ENCODE measurements at regions not wholly inside any gene's neighbourhood (a gene's known extent, or its start where the extent isn't known, plus 50 kb on each side); places are given as distances from the start of the nearest gene placed in this dataset.

DNA sequence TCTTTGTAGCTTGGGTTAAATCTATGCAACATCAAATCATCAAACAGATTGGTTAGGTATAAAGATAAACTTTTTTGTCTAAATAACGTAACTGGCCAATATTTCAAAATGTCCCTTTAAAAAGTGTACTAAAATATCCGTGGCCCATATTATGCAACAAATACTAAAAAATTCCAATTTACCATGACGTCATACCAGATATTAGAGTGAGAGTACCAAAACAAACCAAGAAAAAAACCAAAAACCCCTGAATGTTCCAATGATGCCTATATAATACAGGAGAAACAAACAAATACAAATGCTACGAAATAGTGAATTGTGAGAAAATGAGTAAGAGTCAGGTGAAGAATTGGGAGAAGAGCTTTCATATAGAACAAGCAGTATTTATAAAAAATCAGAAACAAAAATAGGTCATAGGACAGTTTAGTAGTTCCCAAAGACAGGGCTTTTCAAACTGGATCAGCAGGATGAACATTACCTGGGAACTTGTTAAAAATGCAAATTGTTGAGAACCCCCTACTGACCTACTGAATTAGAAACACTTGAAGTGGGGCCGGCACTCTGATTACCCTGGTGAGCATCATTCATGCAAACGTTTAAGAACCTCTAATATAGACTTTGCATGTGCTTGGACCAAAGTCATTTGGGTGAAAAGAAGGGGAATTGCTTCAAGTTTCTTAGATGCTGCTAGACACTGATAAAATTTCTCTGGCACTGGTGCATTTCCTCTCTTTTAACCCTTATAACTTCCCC, 753.7 kb downstream of the DSC3 start:
- no peak for DNase-seq

DNA sequence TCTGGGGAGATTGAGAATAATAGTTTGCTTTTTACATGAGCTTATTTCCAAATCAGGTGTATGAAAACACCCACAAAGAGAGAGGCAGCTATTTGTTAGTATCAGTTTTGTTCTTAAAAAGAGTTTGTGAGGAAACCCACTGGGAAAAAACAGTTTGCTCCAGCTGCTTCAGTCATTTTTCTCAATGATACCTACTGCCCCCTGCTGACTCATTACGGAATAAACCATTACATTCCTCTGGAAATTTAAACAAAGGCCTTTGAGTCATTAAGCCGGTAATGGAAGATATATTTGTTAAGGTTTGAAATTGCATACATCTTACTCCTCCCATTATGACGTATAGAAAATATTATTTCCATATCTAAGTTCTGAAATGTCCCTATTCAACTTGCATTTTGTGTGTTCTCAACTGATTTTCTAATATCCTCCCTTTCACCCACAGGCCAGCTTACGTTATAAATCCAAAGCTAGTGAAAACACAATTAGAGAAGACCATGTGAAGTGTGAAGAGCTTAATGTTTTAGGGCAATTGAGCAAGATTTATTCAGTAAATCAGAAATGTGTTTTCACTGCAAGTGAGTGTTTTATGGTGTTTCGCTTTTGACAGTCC, 761.6 kb downstream of the DSC3 start:
- peak in 1 of 2 experiments; percentile 32 for DNase-seq

GRCh38 chr18:30280186-30280585, 762.4 kb downstream of the DSC3 start:
- DNase-seq: no peak

- no peak for DNase-seq
Measured at GRCh38 chr18:30277676-30278075, 764.9 kb downstream of the DSC3 start.

- DNase-seq: peak in 1 of 2 experiments; percentile 1
Measured at GRCh38 chr18:30271716-30272115, 770.8 kb downstream of the DSC3 start.

GRCh38 chr18:30265190-30265589, 777.4 kb downstream of the DSC3 start:
- DNase-seq: no peak

DNA sequence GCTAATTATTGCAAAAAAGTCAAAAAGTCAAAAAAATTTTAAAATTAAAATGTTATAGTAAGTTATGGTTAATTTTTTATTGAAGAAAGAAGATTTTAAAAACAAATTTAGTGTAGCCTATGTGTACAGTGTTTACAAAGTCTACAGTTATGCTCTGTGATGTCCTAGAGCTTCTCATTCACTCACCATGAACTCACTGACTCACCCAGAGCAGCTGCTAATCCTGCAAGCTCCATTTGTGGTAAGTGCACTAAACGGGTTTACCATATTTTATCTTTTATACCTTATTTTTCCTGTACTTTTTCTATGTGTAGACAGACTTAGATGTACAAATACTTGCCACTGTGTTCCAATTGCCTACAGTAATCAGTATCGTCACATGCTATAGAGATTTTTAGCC, 788.2 kb downstream of the DSC3 start:
- no peak for DNase-seq

DNA sequence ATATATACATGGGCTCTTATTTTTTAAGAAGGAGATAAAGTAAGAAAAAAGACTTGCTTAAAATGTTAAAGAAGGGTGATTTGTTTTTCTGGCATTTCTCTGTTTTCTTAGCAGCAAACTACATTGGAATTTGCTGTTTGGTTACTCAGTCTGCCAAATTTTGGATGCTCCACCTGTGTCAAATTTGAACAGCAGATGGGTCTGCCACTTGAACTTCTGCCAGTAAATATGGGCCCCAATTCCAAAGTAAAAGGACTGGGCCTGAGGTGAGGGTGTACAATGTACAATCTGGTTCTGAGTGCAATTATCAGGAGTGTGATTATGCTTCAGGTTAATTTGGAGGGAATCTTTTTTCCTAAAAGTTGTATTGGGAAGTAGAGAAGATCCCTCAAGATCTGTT, 794.5 kb downstream of the DSC3 start:
- DNase-seq: no peak

DNA sequence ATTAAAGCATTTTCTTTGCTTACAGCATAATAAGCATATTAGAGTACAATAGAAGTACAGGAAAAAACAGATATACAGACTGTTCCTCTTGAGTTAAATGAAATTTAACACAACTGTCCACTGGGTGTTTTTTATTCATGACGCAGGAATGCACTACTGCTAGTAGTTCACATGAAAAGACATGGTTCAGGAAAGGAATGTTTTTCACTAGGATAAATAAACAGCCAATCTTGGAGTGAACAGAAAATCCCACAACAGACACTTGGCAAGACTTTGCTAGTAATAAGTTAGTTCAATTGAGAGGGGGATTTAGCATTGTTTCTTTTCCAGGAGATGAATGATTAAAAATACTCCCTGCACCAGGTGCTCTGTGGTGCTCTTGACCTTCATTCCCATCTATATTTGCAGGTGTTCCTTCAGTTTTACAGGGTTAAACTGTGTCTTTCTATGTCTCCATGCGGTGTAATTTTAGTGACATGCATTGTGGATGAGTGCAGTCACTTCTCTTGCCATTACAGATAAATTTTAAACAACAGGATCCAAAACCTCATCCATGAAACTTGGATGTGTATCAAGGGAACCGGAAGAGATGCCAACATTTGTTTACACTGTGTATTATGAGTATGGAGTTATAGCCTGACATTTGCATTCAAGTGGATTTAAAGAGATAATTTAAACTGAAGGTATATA, 796.6 kb downstream of the DSC3 start:
- no peak for DNase-seq

DNA sequence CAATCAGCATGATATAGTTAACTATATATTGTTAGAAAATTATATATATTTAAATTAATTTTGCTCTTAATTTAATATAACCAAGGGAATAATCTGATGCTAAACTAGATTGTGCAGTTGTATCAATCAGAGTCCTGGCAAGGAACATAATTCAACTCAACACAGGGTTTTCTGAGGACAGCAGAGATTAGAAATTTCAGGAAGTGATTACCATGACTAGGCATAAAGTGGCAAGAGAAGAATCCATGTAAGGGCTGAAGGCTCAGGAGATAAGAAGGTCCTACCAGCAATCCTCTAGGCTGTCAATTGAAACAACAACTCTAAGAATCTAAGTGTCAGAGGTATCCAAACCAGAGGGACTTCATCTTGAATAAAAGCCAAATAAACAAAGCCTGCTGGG, 807.8 kb downstream of the DSC3 start:
- no peak for DNase-seq

DNA sequence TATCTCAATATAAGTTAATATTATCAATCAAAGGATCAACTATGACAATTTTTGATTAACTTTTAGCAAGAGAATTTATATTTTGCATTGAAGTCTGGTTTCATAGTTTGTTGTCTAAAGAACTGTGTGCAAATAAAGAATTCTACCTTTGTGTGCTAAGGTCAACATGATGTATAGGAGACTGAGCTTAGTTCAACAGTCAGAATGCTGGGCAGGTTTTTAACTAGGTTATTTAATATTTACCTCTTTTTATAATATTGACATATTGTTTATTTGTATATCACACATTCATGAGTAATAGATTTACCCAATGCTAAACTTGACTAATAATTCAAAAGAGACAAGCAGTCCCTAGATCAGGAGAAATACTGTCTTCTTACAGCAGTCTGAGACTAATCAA, 831.4 kb downstream of the DSC3 start:
- no peak for DNase-seq

DNA sequence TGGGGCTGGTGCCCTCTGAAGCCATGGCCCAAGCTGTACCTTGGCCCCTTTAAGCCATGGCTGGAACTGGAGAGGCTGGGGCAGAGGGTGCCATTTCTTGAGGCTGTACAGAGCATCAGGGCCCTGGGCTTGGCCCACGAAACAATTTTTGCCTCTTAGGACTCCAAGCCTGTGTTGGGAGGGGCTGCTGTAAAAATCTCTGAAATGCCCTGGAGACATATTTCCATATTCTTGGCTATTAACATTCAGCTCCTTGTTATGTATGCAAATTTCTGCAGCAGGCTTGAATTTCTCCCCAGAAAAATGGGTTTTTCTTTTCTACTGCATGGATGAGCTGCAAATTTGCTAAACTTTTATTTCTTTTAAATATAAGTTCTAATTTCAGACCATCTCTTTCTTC, 834.0 kb downstream of the DSC3 start:
- no peak for DNase-seq

DNA sequence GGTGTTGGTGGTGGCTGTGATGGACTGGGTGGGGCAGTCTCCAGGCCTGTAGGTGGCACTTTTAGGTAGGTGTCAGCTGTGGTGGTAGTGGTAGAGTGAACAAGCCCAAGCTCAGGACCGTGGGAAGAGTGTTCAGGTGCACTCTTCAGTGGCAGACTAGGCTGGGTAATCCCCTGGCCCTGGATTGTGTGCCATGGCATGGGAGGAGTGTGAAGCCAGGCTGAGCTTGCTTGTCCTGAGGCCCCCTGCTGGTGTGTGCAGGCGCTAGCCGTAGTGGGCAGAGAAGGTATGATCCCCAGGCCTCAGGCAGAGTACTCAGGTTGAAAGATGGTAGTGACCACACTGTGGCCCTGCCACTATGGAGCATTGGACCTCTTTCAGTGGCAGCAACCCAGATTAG, 850.3 kb downstream of the DSC3 start:
- DNase-seq: no peak

DNA sequence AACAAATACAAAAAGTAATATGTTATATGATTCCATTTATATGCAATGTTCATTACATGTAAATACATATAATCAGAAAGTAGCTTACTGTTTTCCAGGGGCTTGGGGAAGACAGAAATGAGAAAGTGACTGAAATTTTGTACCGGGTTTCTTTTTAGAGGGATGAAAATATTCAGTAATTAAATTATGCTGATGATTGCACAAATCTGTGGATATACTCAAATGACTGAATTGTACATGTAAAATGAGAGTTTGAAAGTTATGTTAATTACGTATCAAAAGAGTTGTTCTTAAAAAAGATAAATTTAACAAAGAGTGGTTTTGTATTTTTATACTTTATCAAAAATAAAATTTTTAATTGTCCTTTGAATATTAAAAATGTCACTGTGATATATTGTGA, 856.3 kb downstream of the DSC3 start:
- no peak for DNase-seq

DNA sequence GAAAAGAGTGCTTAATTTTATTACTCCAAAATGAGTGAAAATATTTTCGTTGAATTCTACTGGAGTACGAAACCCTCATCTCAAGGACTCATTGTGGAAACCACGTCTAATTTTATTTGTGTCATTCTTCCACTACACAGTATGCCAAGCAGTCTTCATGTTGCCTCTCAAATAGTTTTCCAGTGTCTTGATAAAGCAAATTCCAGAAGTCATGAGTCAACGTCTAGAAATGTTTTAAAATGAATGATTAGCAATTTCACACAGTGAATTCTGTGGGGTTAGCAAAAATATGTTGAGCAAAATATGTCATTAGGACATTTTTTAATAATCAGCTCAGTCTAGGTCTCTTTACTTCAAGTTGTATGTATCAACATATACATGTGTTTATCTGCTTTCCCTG, 865.5 kb downstream of the DSC3 start:
- no peak for DNase-seq

- DNase-seq: no peak
Measured at GRCh38 chr18:30175621-30176225, 866.8 kb downstream of the DSC3 start.

DNA sequence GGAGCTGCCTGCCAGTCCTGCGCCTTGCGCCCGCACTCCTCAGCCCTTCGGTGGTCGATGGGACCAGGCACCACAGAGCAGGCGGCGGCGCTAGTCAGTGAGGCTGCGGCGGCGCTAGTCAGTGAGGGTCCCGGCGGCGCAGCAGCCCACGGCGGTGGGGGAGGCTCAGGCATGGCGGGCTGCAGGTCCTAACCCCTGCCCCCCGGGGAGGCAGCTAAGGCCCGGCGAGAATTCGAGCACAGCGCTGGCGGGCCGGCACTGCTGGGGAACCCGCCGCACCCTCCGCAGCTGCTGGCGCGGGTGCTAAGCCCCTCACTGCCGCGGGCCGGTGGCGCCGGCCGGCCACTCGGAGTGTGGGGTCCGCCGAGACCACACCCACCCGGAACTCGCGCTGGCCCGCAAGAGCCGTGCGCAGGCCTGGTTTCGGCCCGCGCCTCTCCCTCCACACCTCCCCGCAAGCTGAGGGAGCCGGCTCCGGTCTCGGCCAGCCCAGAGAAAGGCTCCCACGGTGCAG, 867.4 kb downstream of the DSC3 start:
- no peak for DNase-seq

DNA sequence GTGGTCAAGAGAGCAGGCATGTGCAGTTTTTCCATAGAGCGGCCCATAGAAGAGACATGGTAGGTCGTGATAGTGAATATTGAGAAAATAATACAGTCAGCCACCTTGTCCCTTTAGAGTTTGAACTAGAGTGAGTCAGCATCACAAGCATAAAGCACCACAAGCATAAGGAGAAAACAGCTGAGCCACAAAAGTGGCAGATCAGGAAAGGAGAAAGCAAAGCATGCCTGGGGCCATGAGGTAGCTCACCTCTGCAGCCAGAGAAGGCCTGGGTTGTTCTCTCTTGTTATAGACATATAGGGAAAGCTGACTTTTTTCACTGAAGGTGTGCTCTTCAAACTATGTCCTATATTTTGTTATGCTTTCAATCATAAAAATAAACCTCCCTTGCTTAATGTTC, 879.0 kb downstream of the DSC3 start:
- DNase-seq: no peak

DNA sequence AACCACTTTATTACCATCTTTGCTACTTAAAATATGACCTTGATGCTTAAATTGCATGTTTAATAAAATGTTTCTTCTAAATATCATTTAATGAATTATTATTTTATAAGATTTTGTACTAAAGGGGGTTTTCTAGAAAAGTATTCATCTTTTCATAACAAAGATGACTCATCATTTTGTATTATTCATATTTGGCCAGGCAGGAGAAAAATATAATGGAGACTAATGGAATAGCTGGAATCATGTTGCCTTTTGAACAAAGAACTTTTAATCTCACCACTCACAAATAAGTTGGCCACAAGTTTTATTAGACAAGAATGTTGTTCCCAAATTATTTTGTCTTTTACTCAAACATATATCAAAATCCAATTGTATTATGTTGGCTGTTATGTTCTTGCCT, 882.4 kb downstream of the DSC3 start:
- DNase-seq: no peak

DNA sequence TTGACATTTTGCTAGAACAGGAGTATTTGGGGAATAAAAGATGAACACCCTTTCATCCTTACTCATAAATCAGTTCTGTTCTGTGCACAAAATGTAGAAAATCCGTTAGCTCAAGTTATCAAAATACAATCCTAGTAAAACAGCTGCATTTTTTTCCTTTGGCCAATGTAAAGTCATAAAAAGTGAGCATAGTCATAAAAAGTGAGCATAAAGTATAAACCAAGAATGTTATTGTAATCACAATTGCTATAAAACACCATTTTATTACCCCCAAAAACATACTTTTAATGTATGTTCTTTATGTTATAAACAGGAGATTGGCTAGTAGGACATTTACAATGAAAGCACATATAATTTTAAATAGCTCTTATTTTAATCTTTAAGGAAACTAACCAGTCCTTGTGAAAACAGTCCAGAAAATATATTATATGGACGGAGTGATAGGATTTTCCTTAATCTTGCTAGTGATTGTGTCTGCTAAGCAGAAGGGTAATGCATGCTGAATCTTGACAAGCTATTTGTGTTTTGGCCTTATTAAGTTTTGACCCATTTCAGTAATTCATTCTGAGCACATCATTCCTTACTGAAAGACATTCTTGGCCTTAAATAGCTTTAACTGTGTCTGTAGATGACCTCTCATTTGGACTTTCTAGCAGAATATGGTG, 891.8 kb downstream of the DSC3 start:
- DNase-seq: no peak

GRCh38 chr18:30149585-30149984, 893.0 kb downstream of the DSC3 start:
- DNase-seq: no peak

- no peak for DNase-seq
Measured at GRCh38 chr18:30142870-30143269, 899.7 kb downstream of the DSC3 start.

DNA sequence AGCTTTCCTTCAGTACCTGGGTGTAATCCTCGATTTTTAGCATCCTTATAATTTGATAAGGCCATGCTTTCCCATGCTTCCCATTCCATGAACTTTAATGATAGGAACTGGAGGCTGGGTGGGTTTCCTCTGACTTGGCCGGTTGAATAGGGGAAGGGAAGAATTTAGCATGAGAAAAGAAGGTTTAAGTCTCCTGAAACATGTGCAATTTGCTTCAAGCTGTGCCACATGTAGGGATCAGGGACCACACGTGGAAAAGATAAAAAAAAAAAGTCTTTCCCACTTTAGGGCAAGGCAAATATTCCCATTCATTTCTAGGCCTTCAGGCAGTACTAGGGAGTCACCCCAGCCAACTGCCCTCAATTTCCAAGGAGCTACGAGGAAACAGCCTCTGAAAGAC, 900.3 kb downstream of the DSC3 start:
- DNase-seq: no peak
